ENCODE measurements at regions not wholly inside any gene's neighbourhood (a gene's known extent, or its start where the extent isn't known, plus 50 kb on each side); places are given as distances from the start of the nearest gene placed in this dataset.

- no peaks in the 10 kb centered on the region for H4K20me1 ChIP-seq (ENCODE audit: low read length)
- peaks cover 9% of the 10 kb centered on the region for H3K4me1 ChIP-seq (ENCODE audit: insufficient read depth, low read length)
- no peaks in the 10 kb centered on the region for H3K79me2 ChIP-seq (ENCODE audit: low read length)
- no TSS peak for BruUV-seq (replicated peaks)
- no peak overlapping the region for H3K4me2 ChIP-seq (ENCODE audit: low read length)
- no peaks in the 10 kb centered on the region for H3K9me3 ChIP-seq (ENCODE audit: low read length)
- no peaks in the 10 kb centered on the region for H3K36me3 ChIP-seq (ENCODE audit: low read depth, low read length)
- H2AFZ ChIP-seq (ENCODE audit: low read length): no peak overlapping the region
- ChIA-PET CTCF (no interaction called here), POLR2A (ENCODE audit: unreplicated experiment) (no interaction called here)
- intact Hi-C loops (cut with micrococcal nuclease): no loop called here
- no peaks in the 10 kb centered on the region for H3F3A ChIP-seq (ENCODE audit: low read length, unreplicated experiment)
- no peaks in the 10 kb centered on the region for H3K27me3 ChIP-seq (ENCODE audit: low read length)
- H3K27ac ChIP-seq (ENCODE audit: low read length): peak overlapping the region; percentile 39
- no peak overlapping the region for H3K9ac ChIP-seq (ENCODE audit: low read length)
- no peaks in the 10 kb centered on the region for H3K9me2 ChIP-seq (replicated peaks; ENCODE audit: low read length)
- DNase-seq (no peak), ATAC-seq (no peak)
- no peak overlapping the region for H3K4me3 ChIP-seq (ENCODE audit: low read length)
- TF ChIP-seq, protein P1, sequence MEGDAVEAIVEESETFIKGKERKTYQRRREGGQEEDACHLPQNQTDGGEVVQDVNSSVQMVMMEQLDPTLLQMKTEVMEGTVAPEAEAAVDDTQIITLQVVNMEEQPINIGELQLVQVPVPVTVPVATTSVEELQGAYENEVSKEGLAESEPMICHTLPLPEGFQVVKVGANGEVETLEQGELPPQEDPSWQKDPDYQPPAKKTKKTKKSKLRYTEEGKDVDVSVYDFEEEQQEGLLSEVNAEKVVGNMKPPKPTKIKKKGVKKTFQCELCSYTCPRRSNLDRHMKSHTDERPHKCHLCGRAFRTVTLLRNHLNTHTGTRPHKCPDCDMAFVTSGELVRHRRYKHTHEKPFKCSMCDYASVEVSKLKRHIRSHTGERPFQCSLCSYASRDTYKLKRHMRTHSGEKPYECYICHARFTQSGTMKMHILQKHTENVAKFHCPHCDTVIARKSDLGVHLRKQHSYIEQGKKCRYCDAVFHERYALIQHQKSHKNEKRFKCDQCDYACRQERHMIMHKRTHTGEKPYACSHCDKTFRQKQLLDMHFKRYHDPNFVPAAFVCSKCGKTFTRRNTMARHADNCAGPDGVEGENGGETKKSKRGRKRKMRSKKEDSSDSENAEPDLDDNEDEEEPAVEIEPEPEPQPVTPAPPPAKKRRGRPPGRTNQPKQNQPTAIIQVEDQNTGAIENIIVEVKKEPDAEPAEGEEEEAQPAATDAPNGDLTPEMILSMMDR (conservative IDR thresholded peaks at IDR 0.05; ENCODE audit: low read depth, low read length): no peak
- TF ChIP-seq EZH2 (IDR thresholded peaks at IDR 0.05; ENCODE audit: low read length, unreplicated experiment) (no peak), EZH2phosphoT487 (IDR thresholded peaks at IDR 0.05; ENCODE audit: borderline replicate concordance, low read length) (no peak)
Measured at GRCh38 chr6:65818576-65818975, 111.5 kb upstream of the EYS start.

GRCh38 chr6:65816991-65817390, 110.0 kb upstream of the EYS start:
- CTCF ChIA-PET: no interaction called here

GRCh38 chr6:65814071-65814470, 107.0 kb upstream of the EYS start:
- POLR2A ChIA-PET (ENCODE audit: unreplicated experiment): no interaction called here

More at GRCh38 chr6:65816991-65817390, 110.0 kb upstream of the EYS start:
- H3K27ac ChIP-seq (ENCODE audit: low read length): no peak overlapping the region
- peaks cover 9% of the 10 kb centered on the region for H3K4me1 ChIP-seq (ENCODE audit: insufficient read depth, low read length)
- no peaks in the 10 kb centered on the region for H3K9me2 ChIP-seq (replicated peaks; ENCODE audit: low read length)
- no peak overlapping the region for H3K4me2 ChIP-seq (ENCODE audit: low read length)
- H3K79me2 ChIP-seq (ENCODE audit: low read length): no peaks in the 10 kb centered on the region
- H2AFZ ChIP-seq (ENCODE audit: low read length): no peak overlapping the region
- no peaks in the 10 kb centered on the region for H3K27me3 ChIP-seq (ENCODE audit: low read length)
- ATAC-seq: no peak
- H3K9me3 ChIP-seq (ENCODE audit: low read length): no peaks in the 10 kb centered on the region
- H4K20me1 ChIP-seq (ENCODE audit: low read length): no peaks in the 10 kb centered on the region
- no TSS peak for BruUV-seq (replicated peaks)
- TF ChIP-seq, protein P1 (conservative IDR thresholded peaks at IDR 0.05; ENCODE audit: low read depth, low read length): no peak
- no peak for TF ChIP-seq EZH2phosphoT487 (IDR thresholded peaks at IDR 0.05; ENCODE audit: borderline replicate concordance, low read length)
- DNase-seq: no peak
- H3K4me3 ChIP-seq (ENCODE audit: low read length): no peak overlapping the region
- no peaks in the 10 kb centered on the region for H3F3A ChIP-seq (ENCODE audit: low read length, unreplicated experiment)
- H3K9ac ChIP-seq (ENCODE audit: low read length): no peak overlapping the region
- POLR2A ChIA-PET (ENCODE audit: unreplicated experiment): no interaction called here
- intact Hi-C loops (cut with micrococcal nuclease): no loop called here
- H3K36me3 ChIP-seq (ENCODE audit: low read depth, low read length): no peaks in the 10 kb centered on the region

More at GRCh38 chr6:65814071-65814470, 107.0 kb upstream of the EYS start:
- DNase-seq: no peak
- CTCF ChIA-PET: no interaction called here
- H3K4me3 ChIP-seq (ENCODE audit: low read length): no peak overlapping the region
- H3K27ac ChIP-seq (ENCODE audit: low read length): no peak overlapping the region
- intact Hi-C loops (cut with micrococcal nuclease): no loop called here
- peaks cover 5% of the 10 kb centered on the region for H3K4me1 ChIP-seq (ENCODE audit: insufficient read depth, low read length)
- H3K4me2 ChIP-seq (ENCODE audit: low read length): no peak overlapping the region
- no peak overlapping the region for H2AFZ ChIP-seq (ENCODE audit: low read length)
- H3K9me2 ChIP-seq (replicated peaks; ENCODE audit: low read length): no peaks in the 10 kb centered on the region
- no peaks in the 10 kb centered on the region for H3K9me3 ChIP-seq (ENCODE audit: low read length)
- TF ChIP-seq EZH2phosphoT487 (IDR thresholded peaks at IDR 0.05; ENCODE audit: borderline replicate concordance, low read length): no peak
- no peak for TF ChIP-seq EZH2 (IDR thresholded peaks at IDR 0.05; ENCODE audit: low read length, unreplicated experiment)
- TF ChIP-seq, protein P1 (conservative IDR thresholded peaks at IDR 0.05; ENCODE audit: low read depth, low read length): no peak
- H3K9ac ChIP-seq (ENCODE audit: low read length): no peak overlapping the region
- no peaks in the 10 kb centered on the region for H3K27me3 ChIP-seq (ENCODE audit: low read length)
- no TSS peak for BruUV-seq (replicated peaks)
- H3K79me2 ChIP-seq (ENCODE audit: low read length): no peaks in the 10 kb centered on the region
- no peak for ATAC-seq
- H4K20me1 ChIP-seq (ENCODE audit: low read length): no peaks in the 10 kb centered on the region
- no peaks in the 10 kb centered on the region for H3K36me3 ChIP-seq (ENCODE audit: low read depth, low read length)
- no peaks in the 10 kb centered on the region for H3F3A ChIP-seq (ENCODE audit: low read length, unreplicated experiment)
